Renal cortex interstitium (tissue), 11 donors: ENCODE measurements at regions not wholly inside any gene's neighbourhood (a gene's known extent, or its start where the extent isn't known, plus 50 kb on each side); places are given as distances from the start of the nearest gene placed in this dataset.
"Not testable (repeated sequence)": the region's sequence is repeated elsewhere in the genome, so short reads cannot be mapped to it uniquely, and the experiment has no call there.

Experiments
- DNase-seq, 11 donors: peaks; one replicate each; pipeline ENCODE4 v3.0.0-alpha.2; 2013; ENCODE audit warnings: low read depth in 9 of 11, low spot score in 4 of 11; ENCODE audit errors: extremely low read depth in 1 of 11

- no peak for DNase-seq
Observed at GRCh38 chr13:55613429-55614187, 1527.1 kb upstream of the PRR20A start.

DNA sequence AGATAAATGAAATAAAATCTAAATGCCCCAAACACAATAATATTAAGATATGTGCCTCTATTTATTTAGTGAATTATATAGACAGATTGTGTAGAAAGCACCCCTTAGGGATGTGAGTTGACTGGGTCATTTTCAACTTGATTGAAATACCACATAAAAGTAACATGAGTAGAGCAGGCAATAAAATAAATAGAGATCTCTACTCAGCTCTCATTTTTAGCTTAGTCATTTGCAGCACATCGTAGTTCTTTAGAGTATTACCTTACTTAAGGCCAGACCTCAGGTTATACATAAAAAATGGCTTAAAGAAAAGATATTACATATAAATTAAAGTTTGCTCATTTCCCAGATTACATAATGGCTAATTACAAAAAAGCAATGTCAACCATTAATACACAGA lies 1525.6 kb upstream of the PRR20A start:
- DNase-seq = no peak

- no peak for DNase-seq
Observed at GRCh38 chr13:55617241-55617640, 1523.5 kb upstream of the PRR20A start.

DNA sequence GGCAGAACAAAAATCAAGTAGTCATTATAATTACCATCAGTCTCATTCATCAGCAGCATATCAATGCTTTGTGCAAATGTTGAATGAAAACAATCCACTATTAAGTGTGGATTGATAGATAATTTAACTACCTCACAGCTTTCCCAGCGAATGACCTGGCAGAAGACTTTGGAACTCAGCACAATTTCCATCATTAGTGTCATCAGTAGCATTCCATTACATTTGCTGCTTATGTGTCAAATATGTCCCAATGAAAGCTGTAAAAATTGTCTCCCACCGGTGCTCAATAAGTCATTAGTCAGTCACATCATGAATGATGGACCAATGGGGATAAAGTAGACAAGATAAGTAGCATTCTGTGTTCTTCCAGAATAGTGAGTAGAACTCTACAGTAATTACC lies 1513.5 kb upstream of the PRR20A start:
- no peak for DNase-seq

- no peak for DNase-seq
Observed at GRCh38 chr13:55632402-55632801, 1508.3 kb upstream of the PRR20A start.

- DNase-seq = no peak
Observed at GRCh38 chr13:55649485-55649884, 1491.2 kb upstream of the PRR20A start.

- DNase-seq = no peak
Observed at GRCh38 chr13:55652657-55653056, 1488.1 kb upstream of the PRR20A start.

- DNase-seq = no peak
Observed at GRCh38 chr13:55653497-55653896, 1487.2 kb upstream of the PRR20A start.

GRCh38 chr13:55654243-55654642 lies 1486.5 kb upstream of the PRR20A start:
- DNase-seq = no peak

DNA sequence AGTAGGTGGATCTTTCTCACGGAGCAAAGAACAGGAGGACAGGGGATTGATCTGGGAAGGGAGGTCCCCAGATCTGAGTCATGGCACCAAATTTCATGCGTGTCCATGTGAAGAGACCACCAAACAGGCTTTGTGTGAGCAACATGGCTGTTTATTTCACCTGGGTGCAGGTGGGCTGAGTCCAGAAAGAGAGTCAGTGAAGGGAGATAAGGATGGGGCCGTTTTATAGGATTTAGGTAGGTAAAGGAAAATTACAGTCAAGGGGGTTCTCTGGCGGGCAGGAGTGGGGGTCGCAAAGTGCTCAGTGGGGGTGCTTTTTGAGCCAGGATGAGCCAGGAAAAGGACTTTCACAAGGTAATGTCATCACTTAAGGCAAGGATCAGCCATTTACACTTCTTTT lies 1480.5 kb upstream of the PRR20A start:
- DNase-seq = not testable (repeated sequence)

GRCh38 chr13:55660851-55661250 lies 1479.9 kb upstream of the PRR20A start:
- no peak for DNase-seq

GRCh38 chr13:55661505-55661904 lies 1479.2 kb upstream of the PRR20A start:
- no peak for DNase-seq

DNA sequence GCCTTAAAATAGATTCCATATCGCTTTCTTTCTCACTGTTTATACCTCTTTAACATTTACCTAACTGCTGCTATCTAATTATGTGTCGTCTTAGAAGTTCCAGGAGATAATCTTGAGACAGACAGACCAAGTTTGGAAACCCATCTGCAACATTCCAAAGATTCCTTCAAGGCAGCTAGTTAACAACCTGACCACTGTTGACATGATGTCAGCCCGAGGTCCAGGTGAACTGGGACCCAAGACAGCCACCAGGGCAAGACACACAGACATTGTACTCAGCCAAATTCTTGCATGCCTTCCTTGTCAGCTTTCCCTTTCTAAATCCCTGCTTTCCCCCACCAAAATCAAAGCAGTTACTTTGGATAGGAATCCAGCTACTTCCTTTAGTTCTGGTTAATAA lies 1476.5 kb upstream of the PRR20A start:
- no peak for DNase-seq

DNA sequence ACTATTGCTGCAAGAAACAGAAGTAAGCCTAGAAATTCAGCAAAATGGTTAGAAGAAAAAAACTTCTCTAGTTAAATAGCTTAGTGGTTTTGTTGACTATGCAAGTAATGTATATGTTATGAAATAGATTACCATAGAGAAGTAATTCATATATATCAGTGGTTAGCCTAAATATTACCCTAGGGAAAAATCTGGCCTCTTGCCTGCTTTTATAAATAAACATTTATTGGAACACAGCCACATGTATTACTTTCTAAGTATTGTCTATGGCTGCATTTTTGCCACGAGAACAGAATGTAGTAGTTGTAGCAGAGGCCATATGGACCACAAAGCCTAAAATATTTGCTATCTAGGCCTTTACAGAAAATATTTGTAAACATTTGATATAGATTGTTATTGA lies 1471.7 kb upstream of the PRR20A start:
- DNase-seq = no peak

DNA sequence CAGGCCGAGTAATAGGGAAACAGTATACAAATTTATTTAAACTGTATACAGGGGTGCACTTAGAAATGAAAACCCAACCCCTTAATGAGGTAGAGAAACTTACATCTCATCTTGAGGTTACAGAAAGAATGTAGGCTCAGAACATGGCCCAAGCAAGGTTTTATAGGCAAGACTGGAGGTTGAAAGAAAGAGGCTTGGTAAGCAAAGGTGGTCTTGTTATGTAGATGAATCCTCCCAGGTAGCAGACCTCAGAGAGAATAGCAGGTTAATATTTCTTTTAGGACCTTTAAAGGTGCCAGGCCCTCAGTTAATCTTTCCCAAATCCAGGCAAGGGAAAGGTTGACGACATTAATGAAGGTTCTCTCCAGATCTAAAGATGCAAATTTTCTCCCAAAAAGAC lies 1466.8 kb upstream of the PRR20A start:
- no peak for DNase-seq

DNA sequence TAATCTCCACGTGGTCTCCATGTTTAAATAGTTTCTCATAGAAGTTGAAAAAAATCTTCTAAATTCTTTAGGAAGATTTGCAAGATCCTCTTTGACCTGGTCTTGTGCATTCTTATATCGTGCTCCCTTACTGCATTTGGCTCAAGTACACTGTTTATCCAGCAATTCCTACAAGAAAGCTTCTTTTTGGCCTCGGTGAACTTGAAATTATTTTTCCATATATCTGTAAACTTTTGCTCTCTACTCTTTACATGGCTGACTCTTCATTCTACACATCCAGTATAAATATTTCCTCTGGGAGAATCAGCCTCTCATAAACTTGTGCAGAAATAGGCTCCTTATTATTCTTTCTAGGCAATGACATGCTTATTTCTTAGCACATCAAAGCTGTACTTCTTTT lies 1457.9 kb upstream of the PRR20A start:
- peak in 2 of 11 donors; percentile 23 to 25 for DNase-seq

DNA sequence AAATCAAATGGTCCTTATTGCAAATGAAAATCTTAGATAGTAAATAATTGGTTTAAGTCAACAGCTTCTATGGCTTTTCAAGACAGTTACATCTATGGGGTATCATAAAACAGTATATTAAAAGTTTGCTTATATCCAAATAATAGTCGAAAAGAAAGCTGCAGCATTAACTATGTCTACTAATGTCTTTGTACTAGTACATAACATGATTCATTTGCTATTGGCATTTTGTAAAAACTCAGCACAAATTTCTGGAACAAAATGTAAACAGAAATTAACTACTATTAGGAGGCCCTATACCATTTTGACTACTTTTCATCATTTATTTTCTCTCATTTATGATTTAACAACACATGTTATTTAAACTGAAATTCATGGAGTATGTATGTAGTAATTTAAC lies 1435.2 kb upstream of the PRR20A start:
- no peak for DNase-seq

DNA sequence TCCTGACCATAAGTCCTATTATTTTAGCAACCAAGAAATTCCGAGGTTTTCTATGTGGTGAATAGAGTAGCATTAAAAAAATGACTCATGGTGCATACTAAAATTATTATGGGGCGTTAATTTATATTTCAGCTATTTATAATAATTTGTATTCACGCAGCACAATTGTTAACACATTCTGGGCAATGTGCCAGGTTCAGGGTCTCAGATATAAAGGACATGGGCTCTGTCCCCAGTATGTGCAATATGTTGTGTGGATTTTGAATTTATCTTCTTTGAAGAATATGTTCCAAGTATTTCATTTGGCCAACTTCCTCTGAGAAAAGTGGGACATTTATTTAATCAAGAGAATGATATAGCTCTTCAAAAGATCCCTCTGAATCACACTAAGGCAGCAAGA lies 1434.7 kb upstream of the PRR20A start:
- peak in 8 of 11 donors; percentile 15 to 57 (median 26) for DNase-seq

DNA sequence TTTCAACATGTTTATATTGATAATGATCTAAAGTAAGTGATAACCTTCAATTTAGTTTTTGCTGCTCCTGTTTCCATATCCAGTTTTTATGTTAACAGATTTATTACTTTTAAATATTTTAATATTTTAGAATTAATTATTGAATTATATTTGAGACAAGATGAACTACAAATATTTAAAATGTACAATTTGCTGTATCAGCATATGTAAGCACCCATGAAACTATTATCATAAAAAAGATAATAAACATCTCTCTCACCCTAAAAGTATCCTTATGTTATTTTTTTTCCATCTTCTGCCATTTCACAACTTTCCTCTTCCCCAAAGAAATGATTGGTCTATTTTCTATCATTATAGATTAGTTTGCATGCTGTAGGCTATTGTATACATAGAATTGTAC lies 1426.6 kb upstream of the PRR20A start:
- no peak for DNase-seq

DNA sequence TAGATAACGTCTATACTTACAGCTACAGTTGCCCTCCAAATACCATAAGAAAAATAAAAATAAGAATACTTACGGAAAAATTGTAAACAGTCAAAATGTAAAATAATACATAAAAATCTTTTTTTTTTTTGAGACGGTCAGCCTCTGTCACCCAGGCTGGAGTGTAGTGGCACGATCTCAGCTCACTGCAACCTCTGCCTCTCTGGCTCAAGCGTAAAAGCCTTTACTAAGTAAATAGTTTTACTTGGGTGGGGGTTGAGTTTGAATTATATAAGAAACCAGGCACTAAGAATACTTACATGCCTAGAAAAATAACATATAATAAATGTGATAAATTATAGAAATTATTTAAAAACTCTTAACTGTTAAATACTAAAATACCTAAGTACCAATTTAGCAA lies 1413.0 kb upstream of the PRR20A start:
- DNase-seq = no peak

- DNase-seq = no peak
Observed at GRCh38 chr13:55728247-55728646, 1412.5 kb upstream of the PRR20A start.
